ENCODE measurements at regions not wholly inside any gene's neighbourhood (a gene's known extent, or its start where the extent isn't known, plus 50 kb on each side); places are given as distances from the start of the nearest gene placed in this dataset.

- TF ChIP-seq CREB1 (IDR thresholded peaks at IDR 0.05; ENCODE audit: low read depth) (no peak), MAX (IDR thresholded peaks at IDR 0.05) (no peak), NFIC (IDR thresholded peaks at IDR 0.05) (no peak), EP300 (IDR thresholded peaks at IDR 0.05; ENCODE audit: borderline replicate concordance) (no peak), REST (IDR thresholded peaks at IDR 0.05; ENCODE audit: low read depth) (no peak)
These were observed 154.5 kb upstream of the CCDC68 start for GRCh38 chr18:55113800-55114199.
